Fibroblast of lung (primary cell): ENCODE measurements at regions not wholly inside any gene's neighbourhood (a gene's known extent, or its start where the extent isn't known, plus 50 kb on each side); places are given as distances from the start of the nearest gene placed in this dataset.

ENCODE experiments used
- DNase-seq, 2 donors: peaks; one replicate each; pipeline versions ENCODE4 v3.0.0 to v3.0.0-alpha.2; 2010; ENCODE audit warnings: low read depth in 2 of 2
- H2AFZ ChIP-seq: 2 replicates; pipeline ENCODE4 v1.5.1; 2012; ENCODE audit warnings: low read length, control low read depth, inconsistent platforms
- H3K27ac ChIP-seq: 2 replicates; pipeline ENCODE4 v1.5.1; 2011; ENCODE audit warnings: low read length, control low read depth; ENCODE audit not compliant: insufficient read depth
- H3K27me3 ChIP-seq: 2 replicates; pipeline ENCODE4 v1.5.1; 2011; ENCODE audit warnings: mild to moderate bottlenecking, low read length; ENCODE audit not compliant: control insufficient read depth, insufficient read depth
- H3K36me3 ChIP-seq: 2 replicates; pipeline ENCODE4 v1.5.1; 2011; ENCODE audit warnings: low read length; ENCODE audit not compliant: control insufficient read depth, insufficient read depth
- H3K4me1 ChIP-seq: 2 replicates; pipeline ENCODE4 v1.5.1; 2011; ENCODE audit warnings: low read length; ENCODE audit not compliant: control insufficient read depth, insufficient read depth; ENCODE audit errors: extremely low read depth
- H3K4me2 ChIP-seq: 2 replicates; pipeline ENCODE4 v1.5.1; 2011; ENCODE audit warnings: low read length, control low read depth; ENCODE audit not compliant: insufficient read depth; ENCODE audit errors: extremely low read depth
- H3K4me3 ChIP-seq, 4 experiments: fragments of 200-600 bp in 1 of 4; sonication (generic) in 1 of 4; replicated peaks in 1 of 4; 2 replicates each; pipeline ENCODE4 v1.5.1; 2011 to 2016; ENCODE audit warnings: low read length in 4 of 4, low read depth in 3 of 4, mild to moderate bottlenecking in 3 of 4, control low read depth in 2 of 4, inconsistent platforms in 1 of 4, mixed read lengths in 1 of 4; ENCODE audit not compliant: insufficient read depth in 1 of 4; ENCODE audit errors: control extremely low read depth in 1 of 4
- H3K79me2 ChIP-seq: 2 replicates; pipeline ENCODE4 v1.5.1; 2012; ENCODE audit warnings: mild to moderate bottlenecking, low read length, inconsistent platforms; ENCODE audit not compliant: control insufficient read depth, insufficient read depth
- H3K9ac ChIP-seq: 2 replicates; pipeline ENCODE4 v1.5.1; 2011; ENCODE audit warnings: mild to moderate bottlenecking, low read length, control low read depth; ENCODE audit not compliant: insufficient read depth
- H3K9me3 ChIP-seq: 2 replicates; pipeline ENCODE4 v1.5.1; 2012; ENCODE audit warnings: low read depth, low read length; ENCODE audit not compliant: control insufficient read depth, insufficient read depth
- H4K20me1 ChIP-seq: 2 replicates; pipeline ENCODE4 v1.5.1; 2011; ENCODE audit warnings: low read length; ENCODE audit not compliant: control insufficient read depth, insufficient read depth; ENCODE audit errors: extremely low read depth
- CTCF ChIP-seq, 2 donors: IDR thresholded peaks in 1 of 2; conservative IDR thresholded peaks in 1 of 2; 1 replicate in 1 of 2; 2 replicates in 1 of 2; pipeline ENCODE4 v1.5.1; 2011 to 2012; ENCODE audit warnings: low read length in 2 of 2, control low read depth in 1 of 2, inconsistent platforms in 1 of 2, low read depth in 1 of 2, mild to moderate bottlenecking in 1 of 2
- EZH2 ChIP-seq: IDR thresholded peaks from 2 replicates; pipeline ENCODE4 v1.5.1; 2012; ENCODE audit warnings: low read length, control low read depth, mild to moderate bottlenecking; ENCODE audit errors: missing control alignments

GRCh38 chr3:89679686-89680085, 572.3 kb downstream of the EPHA3 start:
- TF ChIP-seq CTCF (conservative IDR thresholded peaks at IDR 0.05 in 1 of 2, IDR thresholded peaks at IDR 0.05 in 1 of 2; ENCODE audit: low read depth in 1 of 2, low read length in 2 of 2) (no peak), EZH2 (no peak)
- DNase-seq: no peak
- Histone ChIP-seq H4K20me1 (no peaks in the 10 kb centered on the region), H3K9ac (no peak overlapping the region), H3K79me2 (no peaks in the 10 kb centered on the region), H2AFZ (no peak overlapping the region), H3K4me3 (no peak overlapping the region), H3K36me3 (no peaks in the 10 kb centered on the region), H3K27me3 (no peaks in the 10 kb centered on the region), H3K9me3 (no peaks in the 10 kb centered on the region), H3K27ac (no peak overlapping the region), H3K4me1 (no peaks in the 10 kb centered on the region), H3K4me2 (no peak overlapping the region)

GRCh38 chr3:89682556-89682955, 575.1 kb downstream of the EPHA3 start:
- Histone ChIP-seq H3K27me3 (no peaks in the 10 kb centered on the region), H3K36me3 (no peaks in the 10 kb centered on the region), H3K79me2 (no peaks in the 10 kb centered on the region), H3K4me2 (no peak overlapping the region), H4K20me1 (no peaks in the 10 kb centered on the region), H3K4me3 (no peak overlapping the region), H3K4me1 (no peaks in the 10 kb centered on the region), H3K9me3 (no peaks in the 10 kb centered on the region), H3K9ac (no peak overlapping the region), H2AFZ (no peak overlapping the region), H3K27ac (no peak overlapping the region)
- TF ChIP-seq CTCF (conservative IDR thresholded peaks at IDR 0.05 in 1 of 2, IDR thresholded peaks at IDR 0.05 in 1 of 2; ENCODE audit: low read depth in 1 of 2, low read length in 2 of 2) (no peak), EZH2 (no peak)
- no peak for DNase-seq

- TF ChIP-seq EZH2 (no peak), CTCF (conservative IDR thresholded peaks at IDR 0.05 in 1 of 2, IDR thresholded peaks at IDR 0.05 in 1 of 2; ENCODE audit: low read depth in 1 of 2, low read length in 2 of 2) (no peak)
- no peak for DNase-seq
- Histone ChIP-seq H3K27ac (no peak overlapping the region), H3K36me3 (no peaks in the 10 kb centered on the region), H2AFZ (no peak overlapping the region), H3K4me3 (no peak overlapping the region), H3K4me1 (no peaks in the 10 kb centered on the region), H3K79me2 (no peaks in the 10 kb centered on the region), H3K4me2 (no peak overlapping the region), H3K9me3 (no peaks in the 10 kb centered on the region), H3K27me3 (no peaks in the 10 kb centered on the region), H3K9ac (no peak overlapping the region), H4K20me1 (no peaks in the 10 kb centered on the region)
Observed at GRCh38 chr3:89685731-89686130, 578.3 kb downstream of the EPHA3 start.
